ENCODE measurements at regions not wholly inside any gene's neighbourhood (a gene's known extent, or its start where the extent isn't known, plus 50 kb on each side); places are given as distances from the start of the nearest gene placed in this dataset.

GRCh38 chr15:69511716-69512340, 59.2 kb downstream of the RPLP1 start:
- no peak overlapping the region for H3K4me3 ChIP-seq (ENCODE audit: low read depth in 2 of 2, low read length in 1 of 2)
- H3K79me2 ChIP-seq (ENCODE audit: insufficient read depth), result no peaks in the 10 kb centered on the region
- no peak for DNase-seq
- no peaks in the 10 kb centered on the region for H3F3A ChIP-seq (replicated peaks; ENCODE audit: insufficient read depth)
- no peaks in the 10 kb centered on the region for H3K27me3 ChIP-seq (ENCODE audit: insufficient read depth)
- ChIA-PET POLR2A (no interaction called here), CTCF (interaction anchor here (0.7 kb wide), 1 partner anchor 11 kb away, joined by 3 read pairs; no protein-coding TSS in a partner anchor)
- H3K27ac ChIP-seq (ENCODE audit: low read depth in 2 of 2, low read length in 1 of 2), result no peak overlapping the region
- peaks cover 0 to 4% of the 10 kb centered on the region in 2 experiments; a peak in 1 of 4 replicates for H3K4me1 ChIP-seq (ENCODE audit: control insufficient read depth in 1 of 2, insufficient read depth in 2 of 2, low read depth in 1 of 2, low read length in 1 of 2)
- H3K9me3 ChIP-seq, result no peaks in the 10 kb centered on the region
- no peak overlapping the region for H3K4me2 ChIP-seq
- no peak overlapping the region for H2AFZ ChIP-seq (ENCODE audit: low read depth)
- no peak for TF ChIP-seq PBX3 (IDR thresholded peaks at IDR 0.05)
- TF ChIP-seq MEF2A (IDR thresholded peaks at IDR 0.05; ENCODE audit: borderline replicate concordance, low read depth), result no peak
- TF ChIP-seq RFX5 (IDR thresholded peaks at IDR 0.05; ENCODE audit: low read length), result no peak
- TF ChIP-seq USF1 (IDR thresholded peaks at IDR 0.05; ENCODE audit: borderline replicate concordance, low read depth), result no peak
- TF ChIP-seq RCOR1 (IDR thresholded peaks at IDR 0.05; ENCODE audit: low read length), result no peak
- TF ChIP-seq TAF1 (IDR thresholded peaks at IDR 0.05; ENCODE audit: borderline replicate concordance, low read depth, low read length), result no peak
- TF ChIP-seq ELF1 (IDR thresholded peaks at IDR 0.05), result no peak
- TF ChIP-seq, protein P1, sequence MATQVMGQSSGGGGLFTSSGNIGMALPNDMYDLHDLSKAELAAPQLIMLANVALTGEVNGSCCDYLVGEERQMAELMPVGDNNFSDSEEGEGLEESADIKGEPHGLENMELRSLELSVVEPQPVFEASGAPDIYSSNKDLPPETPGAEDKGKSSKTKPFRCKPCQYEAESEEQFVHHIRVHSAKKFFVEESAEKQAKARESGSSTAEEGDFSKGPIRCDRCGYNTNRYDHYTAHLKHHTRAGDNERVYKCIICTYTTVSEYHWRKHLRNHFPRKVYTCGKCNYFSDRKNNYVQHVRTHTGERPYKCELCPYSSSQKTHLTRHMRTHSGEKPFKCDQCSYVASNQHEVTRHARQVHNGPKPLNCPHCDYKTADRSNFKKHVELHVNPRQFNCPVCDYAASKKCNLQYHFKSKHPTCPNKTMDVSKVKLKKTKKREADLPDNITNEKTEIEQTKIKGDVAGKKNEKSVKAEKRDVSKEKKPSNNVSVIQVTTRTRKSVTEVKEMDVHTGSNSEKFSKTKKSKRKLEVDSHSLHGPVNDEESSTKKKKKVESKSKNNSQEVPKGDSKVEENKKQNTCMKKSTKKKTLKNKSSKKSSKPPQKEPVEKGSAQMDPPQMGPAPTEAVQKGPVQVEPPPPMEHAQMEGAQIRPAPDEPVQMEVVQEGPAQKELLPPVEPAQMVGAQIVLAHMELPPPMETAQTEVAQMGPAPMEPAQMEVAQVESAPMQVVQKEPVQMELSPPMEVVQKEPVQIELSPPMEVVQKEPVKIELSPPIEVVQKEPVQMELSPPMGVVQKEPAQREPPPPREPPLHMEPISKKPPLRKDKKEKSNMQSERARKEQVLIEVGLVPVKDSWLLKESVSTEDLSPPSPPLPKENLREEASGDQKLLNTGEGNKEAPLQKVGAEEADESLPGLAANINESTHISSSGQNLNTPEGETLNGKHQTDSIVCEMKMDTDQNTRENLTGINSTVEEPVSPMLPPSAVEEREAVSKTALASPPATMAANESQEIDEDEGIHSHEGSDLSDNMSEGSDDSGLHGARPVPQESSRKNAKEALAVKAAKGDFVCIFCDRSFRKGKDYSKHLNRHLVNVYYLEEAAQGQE (IDR thresholded peaks at IDR 0.05; ENCODE audit: low read depth, low read length), result no peak
- TF ChIP-seq GABPA (IDR thresholded peaks at IDR 0.05; ENCODE audit: low read depth), result no peak
- TF ChIP-seq EP300 (IDR thresholded peaks at IDR 0.05; ENCODE audit: borderline replicate concordance in 1 of 2, low read depth in 1 of 2, low read length in 1 of 2), result no peak
- no peak for TF ChIP-seq IRF3 (IDR thresholded peaks at IDR 0.05; ENCODE audit: low read depth, low read length)
- no peak for TF ChIP-seq RAD21 (IDR thresholded peaks at IDR 0.05; ENCODE audit: low read length)
- no peak for TF ChIP-seq POLR2AphosphoS5 (IDR thresholded peaks at IDR 0.05; ENCODE audit: low read depth, low read length)
- TF ChIP-seq NRF1 (IDR thresholded peaks at IDR 0.05; ENCODE audit: low read depth, low read length), result no peak
- TF ChIP-seq GATA2 (CRISPR knock-in tag; IDR thresholded peaks at IDR 0.05), result no peak
- no peak for TF ChIP-seq YY1 (IDR thresholded peaks at IDR 0.05; ENCODE audit: low read depth)
- TF ChIP-seq NFIC (IDR thresholded peaks at IDR 0.05; ENCODE audit: borderline replicate concordance), result no peak
- WGBS (ENCODE audit: low lambda C conversion rate), result 48% methylated on average over 3 of the region's 3 CpGs
- no peak overlapping the region for H3K9ac ChIP-seq
- no peaks in the 10 kb centered on the region for H4K20me1 ChIP-seq (ENCODE audit: insufficient read depth)
- H3K36me3 ChIP-seq (replicated peaks in 1 of 2; ENCODE audit: control insufficient read depth in 1 of 2, insufficient read depth in 2 of 2, low read length in 1 of 2), result no peaks in the 10 kb centered on the region
- H3K9me2 ChIP-seq, result no peaks in the 10 kb centered on the region

Data from SK-N-SH (cell line).